ENCODE measurements at regions not wholly inside any gene's neighbourhood (a gene's known extent, or its start where the extent isn't known, plus 50 kb on each side); places are given as distances from the start of the nearest gene placed in this dataset.
A peak's percentile ranks its signal among the peaks of the same experiment; 100 is the strongest.

DNA sequence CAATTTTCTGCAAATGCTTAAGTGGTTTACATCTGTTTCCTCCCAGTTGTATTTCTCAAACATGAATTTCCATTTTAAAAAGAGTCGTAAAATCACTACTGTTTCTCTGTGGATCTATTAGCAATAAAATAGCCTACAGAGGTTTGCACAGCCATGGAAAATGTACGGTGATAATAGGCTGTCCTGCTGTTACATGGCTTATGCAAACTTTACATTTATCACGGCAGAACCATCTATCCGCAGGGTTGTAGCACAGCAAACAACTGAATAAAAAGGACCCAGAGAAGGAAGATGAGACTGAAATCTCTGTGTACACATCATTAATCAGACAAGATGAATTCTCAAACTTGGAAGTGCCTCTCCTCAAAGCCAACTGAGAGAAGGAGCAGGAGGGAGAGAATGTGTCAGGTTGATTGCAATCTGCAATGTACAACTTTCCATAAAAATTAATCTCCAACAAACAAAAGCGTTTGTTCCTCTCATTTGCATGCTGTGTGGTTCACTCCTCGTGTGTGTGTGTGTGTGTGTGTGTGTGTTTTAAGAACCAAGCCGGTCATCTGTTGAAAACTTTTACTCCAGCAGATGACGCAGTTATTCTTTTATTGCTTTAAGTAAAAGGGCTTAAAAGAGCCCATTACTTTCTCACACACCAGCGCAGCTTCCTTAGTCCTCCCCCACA is 279.3 kb downstream of the SKAP2 start:
- H3K9me2 ChIP-seq (replicated peaks; ENCODE audit: low read length): no peaks in the 10 kb centered on the region
- H3K4me3 ChIP-seq (ENCODE audit: low read length): no peak overlapping the region
- 0 out of 2 replicates have a peak, but pooled peaks cover 3% of the 10 kb centered on the region for H3K4me1 ChIP-seq (ENCODE audit: insufficient read depth, low read length)
- ATAC-seq (peak; percentile 71), DNase-seq (peak; percentile 42)
- H4K20me1 ChIP-seq (ENCODE audit: low read length): no peaks in the 10 kb centered on the region
- H3K36me3 ChIP-seq (ENCODE audit: low read depth, low read length): no peaks in the 10 kb centered on the region
- H3K27me3 ChIP-seq (ENCODE audit: low read length): no peaks in the 10 kb centered on the region
- H2AFZ ChIP-seq (ENCODE audit: low read length): peak overlapping the region; percentile 29
- CTCF ChIA-PET: interaction anchor here (0.7 kb wide), 1 partner anchor 79 kb away, joined by 6 read pairs; no protein-coding TSS in a partner anchor
- H3K27ac ChIP-seq (ENCODE audit: low read length): no peak overlapping the region
- H3K9ac ChIP-seq (ENCODE audit: low read length): no peak overlapping the region
- POLR2A ChIA-PET (ENCODE audit: unreplicated experiment): no interaction called here
- no peaks in the 10 kb centered on the region for H3F3A ChIP-seq (ENCODE audit: low read length, unreplicated experiment)
- H3K9me3 ChIP-seq (ENCODE audit: low read length): no peaks in the 10 kb centered on the region
- H3K79me2 ChIP-seq (ENCODE audit: low read length): no peaks in the 10 kb centered on the region
- BruUV-seq (replicated peaks): no TSS peak
- intact Hi-C loops (cut with micrococcal nuclease): loop anchor here (1.0 to 2.0 kb wide), 3 partner anchors 24 to 216 kb away; no protein-coding TSS in a partner anchor
- peak overlapping the region; percentile 21 for H3K4me2 ChIP-seq (ENCODE audit: low read length)
- TF ChIP-seq EZH2 (IDR thresholded peaks at IDR 0.05; ENCODE audit: low read length, unreplicated experiment) (no peak), EZH2phosphoT487 (IDR thresholded peaks at IDR 0.05; ENCODE audit: borderline replicate concordance, low read length) (no peak)
- TF ChIP-seq, protein P1, sequence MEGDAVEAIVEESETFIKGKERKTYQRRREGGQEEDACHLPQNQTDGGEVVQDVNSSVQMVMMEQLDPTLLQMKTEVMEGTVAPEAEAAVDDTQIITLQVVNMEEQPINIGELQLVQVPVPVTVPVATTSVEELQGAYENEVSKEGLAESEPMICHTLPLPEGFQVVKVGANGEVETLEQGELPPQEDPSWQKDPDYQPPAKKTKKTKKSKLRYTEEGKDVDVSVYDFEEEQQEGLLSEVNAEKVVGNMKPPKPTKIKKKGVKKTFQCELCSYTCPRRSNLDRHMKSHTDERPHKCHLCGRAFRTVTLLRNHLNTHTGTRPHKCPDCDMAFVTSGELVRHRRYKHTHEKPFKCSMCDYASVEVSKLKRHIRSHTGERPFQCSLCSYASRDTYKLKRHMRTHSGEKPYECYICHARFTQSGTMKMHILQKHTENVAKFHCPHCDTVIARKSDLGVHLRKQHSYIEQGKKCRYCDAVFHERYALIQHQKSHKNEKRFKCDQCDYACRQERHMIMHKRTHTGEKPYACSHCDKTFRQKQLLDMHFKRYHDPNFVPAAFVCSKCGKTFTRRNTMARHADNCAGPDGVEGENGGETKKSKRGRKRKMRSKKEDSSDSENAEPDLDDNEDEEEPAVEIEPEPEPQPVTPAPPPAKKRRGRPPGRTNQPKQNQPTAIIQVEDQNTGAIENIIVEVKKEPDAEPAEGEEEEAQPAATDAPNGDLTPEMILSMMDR (conservative IDR thresholded peaks at IDR 0.05; ENCODE audit: low read depth, low read length): peak; percentile 40; the same call in 1 of the 2 replicates

DNA sequence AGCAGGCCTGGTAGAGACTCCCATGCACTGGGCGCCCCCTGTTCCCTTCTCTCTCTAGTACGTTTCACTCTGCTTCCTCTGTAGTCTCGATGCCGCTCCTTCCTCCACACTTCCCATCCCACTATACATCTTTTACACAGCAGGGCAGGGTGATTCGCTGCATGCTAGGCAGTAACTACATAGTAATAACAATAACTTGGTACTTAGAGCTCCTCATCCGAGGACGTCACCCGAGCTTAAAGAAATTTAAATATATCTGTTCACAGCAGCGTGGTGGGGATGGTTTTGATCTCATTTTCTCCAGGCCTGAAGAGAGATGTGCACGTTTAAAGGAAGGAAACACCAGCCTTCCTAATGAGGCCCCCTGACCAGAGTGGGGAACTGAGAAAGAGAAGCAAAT is 276.9 kb downstream of the SKAP2 start:
- Histone ChIP-seq H3K9me2 (replicated peaks; ENCODE audit: low read length) (no peaks in the 10 kb centered on the region), H3K9ac (ENCODE audit: low read length) (no peak overlapping the region), H3K4me1 (ENCODE audit: insufficient read depth, low read length) (0 out of 2 replicates have a peak, but pooled peaks cover 3% of the 10 kb centered on the region), H3K9me3 (ENCODE audit: low read length) (no peaks in the 10 kb centered on the region), H3K79me2 (ENCODE audit: low read length) (no peaks in the 10 kb centered on the region), H4K20me1 (ENCODE audit: low read length) (no peaks in the 10 kb centered on the region), H2AFZ (ENCODE audit: low read length) (no peak overlapping the region), H3K27ac (ENCODE audit: low read length) (no peak overlapping the region), H3K4me2 (ENCODE audit: low read length) (no peak overlapping the region), H3K4me3 (ENCODE audit: low read length) (no peak overlapping the region), H3K36me3 (ENCODE audit: low read depth, low read length) (no peaks in the 10 kb centered on the region), H3F3A (ENCODE audit: low read length, unreplicated experiment) (no peaks in the 10 kb centered on the region), H3K27me3 (ENCODE audit: low read length) (no peaks in the 10 kb centered on the region)
- no peak for ATAC-seq
- no peak for DNase-seq
- intact Hi-C loops (cut with micrococcal nuclease): no loop called here
- TF ChIP-seq, protein P1 (conservative IDR thresholded peaks at IDR 0.05; ENCODE audit: low read depth, low read length): no peak
- TF ChIP-seq EZH2 (IDR thresholded peaks at IDR 0.05; ENCODE audit: low read length, unreplicated experiment) (no peak), EZH2phosphoT487 (IDR thresholded peaks at IDR 0.05; ENCODE audit: borderline replicate concordance, low read length) (no peak)
- ChIA-PET POLR2A (ENCODE audit: unreplicated experiment) (no interaction called here), CTCF (no interaction called here)
- BruUV-seq (replicated peaks): no TSS peak

DNA sequence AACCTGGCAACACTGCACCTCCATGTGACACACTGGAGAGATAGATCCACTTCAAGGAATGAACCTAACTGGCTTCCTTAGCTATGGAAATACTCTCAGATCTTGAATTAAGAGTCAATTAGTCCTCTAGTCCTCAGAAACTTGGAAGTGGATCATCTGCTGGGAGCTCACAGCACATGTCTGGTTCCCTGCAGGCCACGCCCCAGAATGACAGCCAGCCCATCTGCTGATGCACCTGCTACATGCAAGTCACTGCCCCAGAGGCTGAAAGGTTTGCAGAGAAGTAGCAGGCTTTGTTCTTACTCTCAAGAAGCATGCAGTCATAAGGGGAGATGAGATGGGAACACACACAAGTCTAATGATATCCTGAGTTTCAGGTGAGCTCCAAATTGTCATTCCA is 275.9 kb downstream of the SKAP2 start:
- Histone ChIP-seq H3K4me1 (ENCODE audit: insufficient read depth, low read length) (0 out of 2 replicates have a peak, but pooled peaks cover 3% of the 10 kb centered on the region), H3K79me2 (ENCODE audit: low read length) (no peaks in the 10 kb centered on the region), H3K4me2 (ENCODE audit: low read length) (no peak overlapping the region), H3F3A (ENCODE audit: low read length, unreplicated experiment) (no peaks in the 10 kb centered on the region), H3K4me3 (ENCODE audit: low read length) (no peak overlapping the region), H3K9me2 (replicated peaks; ENCODE audit: low read length) (no peaks in the 10 kb centered on the region), H2AFZ (ENCODE audit: low read length) (no peak overlapping the region), H3K27me3 (ENCODE audit: low read length) (no peaks in the 10 kb centered on the region), H4K20me1 (ENCODE audit: low read length) (no peaks in the 10 kb centered on the region), H3K9ac (ENCODE audit: low read length) (no peak overlapping the region), H3K36me3 (ENCODE audit: low read depth, low read length) (no peaks in the 10 kb centered on the region), H3K27ac (ENCODE audit: low read length) (no peak overlapping the region), H3K9me3 (ENCODE audit: low read length) (no peaks in the 10 kb centered on the region)
- peak; percentile 34 for ATAC-seq
- no peak for DNase-seq
- intact Hi-C loops (cut with micrococcal nuclease): no loop called here
- ChIA-PET CTCF (no interaction called here), POLR2A (ENCODE audit: unreplicated experiment) (no interaction called here)
- no TSS peak for BruUV-seq (replicated peaks)
- TF ChIP-seq EZH2phosphoT487 (IDR thresholded peaks at IDR 0.05; ENCODE audit: borderline replicate concordance, low read length): no peak
- TF ChIP-seq, protein P1 (conservative IDR thresholded peaks at IDR 0.05; ENCODE audit: low read depth, low read length): no peak
- TF ChIP-seq EZH2 (IDR thresholded peaks at IDR 0.05; ENCODE audit: low read length, unreplicated experiment): no peak

Measured in PC-3 (cell line).